DND-41 (cell line): ENCODE measurements at regions not wholly inside any gene's neighbourhood (a gene's known extent, or its start where the extent isn't known, plus 50 kb on each side); places are given as distances from the start of the nearest gene placed in this dataset.

Experiments used
- ATAC-seq: fragments of 200-7000 bp; cut with Tn5 transposase; 3 replicates; pipeline ENCODE4 v1.9.1; 2021; ENCODE audit warnings: low read depth; ENCODE audit not compliant: insufficient read depth
- DNase-seq: peaks from one replicate; pipeline ENCODE4 v3.0.0-alpha.2; 2020
- H2AFZ ChIP-seq: 2 replicates; pipeline ENCODE4 v1.6.0; 2012; ENCODE audit warnings: low read depth, low read length
- H3K27ac ChIP-seq: 2 replicates; pipeline ENCODE4 v1.5.1; 2012; ENCODE audit warnings: low read length, inconsistent platforms
- H3K27me3 ChIP-seq: fragments of 200-600 bp; sonication (generic); 2 replicates; pipeline ENCODE4 v1.6.0; 2012; ENCODE audit warnings: low read length, mild to moderate bottlenecking, inconsistent platforms; ENCODE audit not compliant: insufficient read depth, poor library complexity
- H3K36me3 ChIP-seq: 2 replicates; pipeline ENCODE4 v1.5.1; 2012; ENCODE audit warnings: low read length, inconsistent platforms; ENCODE audit not compliant: insufficient read depth
- H3K4me1 ChIP-seq: 2 replicates; pipeline ENCODE4 v1.5.1; 2012; ENCODE audit warnings: mild to moderate bottlenecking, low read length; ENCODE audit not compliant: insufficient read depth
- H3K4me2 ChIP-seq: 2 replicates; pipeline ENCODE4 v1.6.0; 2012; ENCODE audit warnings: mild to moderate bottlenecking, moderate library complexity, low read length, inconsistent platforms; ENCODE audit not compliant: insufficient read depth
- H3K4me3 ChIP-seq, 2 experiments: fragments of 200-600 bp in 1 of 2; shearing (Covaris generic) in 1 of 2; 2 replicates each; pipeline ENCODE4 v1.5.1; 2012 to 2016; ENCODE audit warnings: inconsistent platforms in 2 of 2, low read length in 2 of 2, mild to moderate bottlenecking in 2 of 2, low read depth in 1 of 2, moderate library complexity in 1 of 2
- H3K79me2 ChIP-seq: 2 replicates; pipeline ENCODE4 v1.6.0; 2012; ENCODE audit warnings: low read length, inconsistent platforms; ENCODE audit not compliant: insufficient read depth
- H3K9ac ChIP-seq: 2 replicates; pipeline ENCODE4 v1.6.0; 2012; ENCODE audit warnings: low read depth, mild to moderate bottlenecking, inconsistent platforms, low read length, moderate library complexity
- H3K9me3 ChIP-seq: 2 replicates; pipeline ENCODE4 v1.5.1; 2012; ENCODE audit warnings: low read length, moderate library complexity, mild to moderate bottlenecking, inconsistent platforms; ENCODE audit not compliant: insufficient read depth, severe bottlenecking
- H4K20me1 ChIP-seq: 2 replicates; pipeline ENCODE4 v1.6.0; 2012; ENCODE audit warnings: low read length; ENCODE audit not compliant: insufficient read depth
- CTCF ChIP-seq: IDR thresholded peaks from 2 replicates; pipeline ENCODE4 v1.5.1; 2012; ENCODE audit warnings: borderline replicate concordance, low read length, moderate library complexity, mild to moderate bottlenecking; ENCODE audit not compliant: poor library complexity, severe bottlenecking; ENCODE audit errors: extremely low read depth
- EZH2 ChIP-seq: IDR thresholded peaks from 3 replicates; pipeline ENCODE4 v1.6.1; 2012; ENCODE audit warnings: borderline replicate concordance, low read depth, mild to moderate bottlenecking, moderate library complexity, low read length, inconsistent platforms; ENCODE audit not compliant: severe bottlenecking

- no peaks in the 10 kb centered on the region for H4K20me1 ChIP-seq
- no peak for TF ChIP-seq CTCF
- no peak for TF ChIP-seq EZH2
- ATAC-seq (no peak), DNase-seq (no peak)
- no peak overlapping the region for H3K4me2 ChIP-seq
- no peaks in the 10 kb centered on the region for H3K36me3 ChIP-seq
- H3K4me3 ChIP-seq: no peak overlapping the region
- no peaks in the 10 kb centered on the region for H3K4me1 ChIP-seq
- no peaks in the 10 kb centered on the region for H3K9me3 ChIP-seq
- H3K79me2 ChIP-seq: no peaks in the 10 kb centered on the region
- no peaks in the 10 kb centered on the region for H3K27me3 ChIP-seq
- no peak overlapping the region for H3K9ac ChIP-seq
- no peak overlapping the region for H3K27ac ChIP-seq
- no peak overlapping the region for H2AFZ ChIP-seq
Measured at GRCh38 chr1:228919914-228920313, 184.6 kb downstream of the RHOU start.

- Histone ChIP-seq H3K4me3 (no peak overlapping the region), H3K9me3 (no peaks in the 10 kb centered on the region), H2AFZ (no peak overlapping the region), H4K20me1 (no peaks in the 10 kb centered on the region), H3K4me2 (no peak overlapping the region), H3K9ac (no peak overlapping the region), H3K36me3 (no peaks in the 10 kb centered on the region), H3K79me2 (no peaks in the 10 kb centered on the region), H3K27ac (no peak overlapping the region), H3K27me3 (no peaks in the 10 kb centered on the region), H3K4me1 (no peaks in the 10 kb centered on the region)
- no peak for TF ChIP-seq CTCF
- TF ChIP-seq EZH2: no peak
- no peak for DNase-seq
- ATAC-seq: no peak
Measured at GRCh38 chr1:228920831-228921230, 185.6 kb downstream of the RHOU start.

- TF ChIP-seq EZH2: no peak
- H3K27ac ChIP-seq: no peak overlapping the region
- H3K4me1 ChIP-seq: no peaks in the 10 kb centered on the region
- no peak for DNase-seq
- H2AFZ ChIP-seq: no peak overlapping the region
- no peak overlapping the region for H3K4me2 ChIP-seq
- H3K9me3 ChIP-seq: no peaks in the 10 kb centered on the region
- ATAC-seq: no peak
- no peak overlapping the region for H3K4me3 ChIP-seq
- no peak overlapping the region for H3K9ac ChIP-seq
- no peaks in the 10 kb centered on the region for H3K27me3 ChIP-seq
- no peaks in the 10 kb centered on the region for H3K36me3 ChIP-seq
- H4K20me1 ChIP-seq: no peaks in the 10 kb centered on the region
- no peaks in the 10 kb centered on the region for H3K79me2 ChIP-seq
Measured at GRCh38 chr1:228921481-228921880, 186.2 kb downstream of the RHOU start.

- no peak for ATAC-seq
Measured at GRCh38 chr1:228922722-228923376, 187.6 kb downstream of the RHOU start.

More at GRCh38 chr1:228922722-228923376, 187.6 kb downstream of the RHOU start:
- Histone ChIP-seq H3K9ac (no peak overlapping the region), H3K79me2 (no peaks in the 10 kb centered on the region), H3K27me3 (no peaks in the 10 kb centered on the region), H3K27ac (no peak overlapping the region), H2AFZ (no peak overlapping the region), H3K4me2 (no peak overlapping the region), H3K36me3 (no peaks in the 10 kb centered on the region), H4K20me1 (no peaks in the 10 kb centered on the region), H3K9me3 (no peaks in the 10 kb centered on the region), H3K4me3 (no peak overlapping the region), H3K4me1 (no peaks in the 10 kb centered on the region)
- TF ChIP-seq EZH2 (no peak), CTCF (no peak)
- DNase-seq: no peak
